Neuronal stem cell (in vitro differentiated cells): ENCODE measurements at regions not wholly inside any gene's neighbourhood (a gene's known extent, or its start where the extent isn't known, plus 50 kb on each side); places are given as distances from the start of the nearest gene placed in this dataset.

ENCODE experiments used
- DNase-seq: peaks from one replicate; pipeline ENCODE4 v3.0.0-alpha.2; 2013; ENCODE audit warnings: low spot score
- H2AFZ ChIP-seq: one replicate; pipeline ENCODE4 v1.6.1; 2013; ENCODE audit warnings: mild to moderate bottlenecking, low read length, inconsistent platforms
- H2AK5ac ChIP-seq: 2 replicates; pipeline ENCODE4 v1.6.1; 2013; ENCODE audit warnings: low read depth, mild to moderate bottlenecking, inconsistent platforms, low read length, moderate library complexity, mixed read lengths
- H2BK120ac ChIP-seq: 2 replicates; pipeline ENCODE4 v1.6.1; 2013; ENCODE audit warnings: low read depth, mild to moderate bottlenecking, inconsistent platforms, low read length, moderate library complexity, mixed read lengths
- H2BK12ac ChIP-seq: one replicate; pipeline ENCODE4 v1.6.1; 2013; ENCODE audit warnings: low read length, inconsistent platforms
- H2BK15ac ChIP-seq: 2 replicates; pipeline ENCODE4 v1.6.1; 2013; ENCODE audit warnings: mild to moderate bottlenecking, low read length, inconsistent platforms, mixed read lengths
- H2BK5ac ChIP-seq: one replicate; pipeline ENCODE4 v1.6.1; 2013; ENCODE audit warnings: inconsistent platforms, mild to moderate bottlenecking, low read length, moderate library complexity
- H3K14ac ChIP-seq: one replicate; pipeline ENCODE4 v1.6.1; 2013; ENCODE audit warnings: low read length, inconsistent platforms
- H3K18ac ChIP-seq: 2 replicates; pipeline ENCODE4 v1.6.1; 2013; ENCODE audit warnings: low read length, inconsistent platforms
- H3K23ac ChIP-seq: 2 replicates; pipeline ENCODE4 v1.6.1; 2013; ENCODE audit warnings: low read depth, mild to moderate bottlenecking, mixed read lengths, low read length, inconsistent platforms; ENCODE audit not compliant: poor library complexity
- H3K27ac ChIP-seq: replicated peaks from 3 replicates; pipeline ENCODE4 v1.5.1; 2013; ENCODE audit warnings: low read length, inconsistent platforms
- H3K27me3 ChIP-seq, 3 experiments: 2 replicates each; pipeline ENCODE4 v1.6.1; 2013; ENCODE audit warnings: low read length in 3 of 3, mild to moderate bottlenecking in 2 of 3, inconsistent platforms in 1 of 3, low read depth in 1 of 3, mixed read lengths in 1 of 3, moderate library complexity in 1 of 3; ENCODE audit not compliant: control insufficient read depth in 3 of 3, insufficient read depth in 3 of 3
- H3K36me3 ChIP-seq, 2 donors: replicated peaks in 1 of 2; 2 replicates each; pipeline ENCODE4 v1.6.1; 2013; ENCODE audit warnings: low read length in 2 of 2; ENCODE audit not compliant: control insufficient read depth in 2 of 2, insufficient read depth in 2 of 2
- H3K4ac ChIP-seq: 2 replicates; pipeline ENCODE4 v1.6.1; 2013; ENCODE audit warnings: inconsistent platforms, mild to moderate bottlenecking, low read length, moderate library complexity
- H3K4me1 ChIP-seq, 2 donors: 1 replicate in 1 of 2; 2 replicates in 1 of 2; pipeline ENCODE4 v1.6.1; 2013; ENCODE audit warnings: low read length in 2 of 2, low read depth in 1 of 2; ENCODE audit not compliant: control insufficient read depth in 2 of 2, insufficient read depth in 1 of 2
- H3K4me2 ChIP-seq: one replicate; pipeline ENCODE4 v1.6.1; 2013; ENCODE audit warnings: mild to moderate bottlenecking, low read length, inconsistent platforms; ENCODE audit not compliant: insufficient read depth, poor library complexity, severe bottlenecking
- H3K4me3 ChIP-seq, 2 donors: 2 replicates each; pipeline ENCODE4 v1.5.1; 2013; ENCODE audit warnings: low read length in 2 of 2, mild to moderate bottlenecking in 2 of 2, inconsistent platforms in 1 of 2, moderate library complexity in 1 of 2
- H3K79me1 ChIP-seq: one replicate; pipeline ENCODE4 v1.6.1; 2013; ENCODE audit warnings: low read depth, mild to moderate bottlenecking, inconsistent platforms, low read length, moderate library complexity
- H3K9ac ChIP-seq: one replicate; pipeline ENCODE4 v1.6.1; 2013; ENCODE audit warnings: mild to moderate bottlenecking, low read depth, low read length, inconsistent platforms; ENCODE audit not compliant: poor library complexity
- H3K9me3 ChIP-seq, 2 donors: replicated peaks in 1 of 2; 2 replicates each; pipeline versions ENCODE3 to v1.6.1; 2013; ENCODE audit warnings: low read length in 2 of 2, mild to moderate bottlenecking in 2 of 2, inconsistent platforms in 1 of 2, low read depth in 1 of 2, mixed read lengths in 1 of 2, moderate library complexity in 1 of 2; ENCODE audit not compliant: control insufficient read depth in 2 of 2, insufficient read depth in 1 of 2
- H4K8ac ChIP-seq: one replicate; pipeline ENCODE4 v1.6.1; 2013; ENCODE audit warnings: low read depth, mild to moderate bottlenecking, inconsistent platforms, low read length, moderate library complexity
- H4K91ac ChIP-seq: one replicate; pipeline ENCODE4 v1.6.1; 2013; ENCODE audit warnings: low read length, low read depth, mild to moderate bottlenecking, inconsistent platforms; ENCODE audit not compliant: poor library complexity
- whole genome bisulfite sequencing, 2 donors: extraction: QIAGEN DNeasy Blood & Tissue Kit; methylation state at CpG; one replicate each; pipeline ENCODE4 v1.1.7; 2013; ENCODE audit warnings: missing lambda C conversion rate in 2 of 2, mixed read lengths in 1 of 2; ENCODE audit not compliant: insufficient read length in 2 of 2, insufficient replicate concordance in 1 of 2; ENCODE audit errors: extremely low coverage in 2 of 2; 5-methylcytosine and 5-hydroxymethylcytosine counted together

DNA sequence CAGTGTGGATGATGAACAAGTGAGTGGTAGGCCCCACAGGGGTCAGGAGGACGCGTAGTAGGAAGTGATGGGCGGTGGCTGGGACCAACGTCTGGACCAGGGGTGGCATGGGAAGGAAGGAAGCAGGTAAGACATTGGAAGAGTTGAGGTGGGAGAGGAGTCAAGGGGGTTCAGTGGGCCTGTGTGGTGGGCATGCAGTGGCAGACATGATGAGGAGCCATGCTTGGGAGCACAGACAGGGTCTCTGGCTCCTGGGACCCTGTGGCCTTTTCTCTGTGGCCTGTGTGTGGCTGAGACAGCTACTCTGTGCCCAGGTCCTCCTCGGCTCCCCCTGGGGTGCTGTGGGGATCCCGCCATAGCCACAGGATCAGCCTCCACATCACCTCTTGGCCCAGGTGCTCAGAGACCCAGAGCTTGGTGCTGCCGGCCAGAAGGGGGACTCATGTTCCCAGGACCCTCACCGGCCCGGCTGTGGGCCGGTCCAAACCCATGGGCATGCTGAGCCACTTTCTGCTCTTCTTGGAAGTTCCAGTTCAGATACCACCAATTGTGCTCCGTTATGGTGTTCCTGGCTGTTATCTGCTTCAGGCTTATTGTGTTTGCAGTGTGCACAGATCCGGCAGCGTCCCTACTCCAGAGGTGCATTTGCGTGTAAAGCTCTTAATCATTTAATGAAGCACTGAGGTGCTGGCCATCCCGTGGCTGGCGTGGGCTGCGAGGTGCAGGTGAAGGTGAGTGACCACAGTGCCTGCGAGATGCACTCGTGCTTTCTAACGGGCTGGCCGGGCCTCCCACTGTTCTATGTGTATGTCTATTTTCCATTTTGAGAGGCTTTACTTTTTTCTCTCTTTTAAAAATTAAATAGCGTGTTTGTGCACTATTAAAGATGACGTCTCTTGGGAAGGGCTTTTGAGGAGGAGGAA, 147.9 kb downstream of the TEX29 start:
- Histone ChIP-seq H2BK15ac (no peak overlapping the region), H3K4me1 (no peaks in the 10 kb centered on the region), H2AK5ac (peak overlapping the region; percentile 81), H2BK120ac (no peak overlapping the region), H2AFZ (no peak overlapping the region), H3K9me3 (no peaks in the 10 kb centered on the region), H4K8ac (no peak overlapping the region), H3K79me1 (peaks cover 1% of the 10 kb centered on the region), H3K27me3 (peaks cover 0 to 18% (median 0%) of the 10 kb centered on the region in 3 experiments), H3K18ac (peak overlapping the region; percentile 39), H2BK5ac (no peak overlapping the region), H3K4me2 (no peak overlapping the region), H3K27ac (no peak overlapping the region), H3K14ac (peak overlapping the region; percentile 63), H3K36me3 (no peaks in the 10 kb centered on the region), H3K9ac (peak overlapping the region; percentile 33), H2BK12ac (no peak overlapping the region), H3K4ac (no peak overlapping the region), H3K4me3 (peak overlapping the region in 1 of 2 donors; percentile 17), H3K23ac (peak overlapping the region; percentile 14), H4K91ac (no peak overlapping the region)
- DNase-seq: no peak
- no CpG with 5 or more reads among the region's 23 CpGs for WGBS, 2 donors

DNA sequence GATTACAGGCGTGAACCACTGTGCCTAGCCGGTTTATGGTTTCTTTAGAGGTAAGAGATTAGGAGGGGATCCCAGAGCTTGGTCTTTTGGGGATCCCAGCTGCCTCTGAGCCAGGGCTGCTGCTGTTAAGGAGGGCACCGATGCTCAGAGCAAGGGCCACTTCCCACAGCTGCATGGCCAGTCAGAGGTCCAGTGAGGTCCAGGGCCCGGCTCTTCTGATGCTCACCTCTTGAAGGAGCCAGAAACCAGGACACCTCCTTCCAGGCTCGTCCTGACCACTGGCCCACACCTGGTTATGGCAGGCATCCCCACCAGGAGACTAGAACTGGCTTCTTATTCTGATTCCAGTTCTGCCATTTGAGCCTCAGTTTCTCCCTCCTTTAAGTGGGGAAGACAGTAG, 149.0 kb downstream of the TEX29 start:
- peaks cover 1% of the 10 kb centered on the region for H3K79me1 ChIP-seq
- H2AFZ ChIP-seq: no peak overlapping the region
- no peak overlapping the region for H2BK120ac ChIP-seq
- H3K18ac ChIP-seq: no peak overlapping the region
- DNase-seq: no peak
- H4K91ac ChIP-seq: no peak overlapping the region
- no peak overlapping the region for H3K23ac ChIP-seq
- H3K14ac ChIP-seq: no peak overlapping the region
- no CpG with 5 or more reads among the region's 5 CpGs for WGBS, 2 donors
- no peaks in the 10 kb centered on the region for H3K4me1 ChIP-seq
- H3K9ac ChIP-seq: no peak overlapping the region
- H3K27ac ChIP-seq: no peak overlapping the region
- peak overlapping the region; percentile 82 for H2AK5ac ChIP-seq
- H2BK15ac ChIP-seq: no peak overlapping the region
- H3K27me3 ChIP-seq: peaks cover 0 to 18% (median 0%) of the 10 kb centered on the region in 3 experiments
- no peak overlapping the region for H2BK5ac ChIP-seq
- H3K36me3 ChIP-seq: no peaks in the 10 kb centered on the region
- no peak overlapping the region for H4K8ac ChIP-seq
- no peak overlapping the region for H3K4me2 ChIP-seq
- no peak overlapping the region for H3K4me3 ChIP-seq
- H3K9me3 ChIP-seq: no peaks in the 10 kb centered on the region
- H2BK12ac ChIP-seq: no peak overlapping the region
- H3K4ac ChIP-seq: no peak overlapping the region

DNA sequence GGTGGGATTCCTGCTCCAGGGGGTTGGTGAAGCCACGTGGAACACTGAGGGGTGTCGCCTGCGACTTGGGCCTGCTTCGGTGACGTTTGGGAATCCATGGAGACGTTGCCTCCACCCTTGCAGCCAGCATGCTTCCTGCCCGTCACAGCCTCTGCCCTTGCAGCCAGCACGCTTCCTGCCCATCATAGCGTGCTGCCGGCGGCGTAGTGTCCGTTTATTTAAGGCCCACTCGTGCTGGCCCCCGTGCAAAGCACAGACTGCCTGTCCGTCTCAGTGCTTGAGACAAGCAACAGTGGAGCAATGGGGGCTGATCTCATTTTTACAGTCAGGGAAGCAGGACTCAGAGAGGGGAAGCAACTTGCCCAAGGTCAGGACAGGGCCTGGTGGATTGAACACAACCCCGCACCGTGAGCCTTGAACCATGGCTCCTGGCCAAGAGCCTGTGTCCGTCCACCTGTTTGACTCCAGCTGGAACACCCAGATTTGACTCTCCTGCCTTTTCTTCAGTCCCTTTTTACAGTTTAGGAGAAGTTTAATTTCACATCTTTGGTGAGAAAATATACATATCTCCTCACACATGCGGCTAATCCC, 149.6 kb downstream of the TEX29 start:
- H2AK5ac ChIP-seq: peak overlapping the region; percentile 82
- no peak overlapping the region for H2BK5ac ChIP-seq
- no peaks in the 10 kb centered on the region for H3K9me3 ChIP-seq
- no peaks in the 10 kb centered on the region for H3K36me3 ChIP-seq
- no peak overlapping the region for H3K4ac ChIP-seq
- WGBS, 2 donors: no CpG with 5 or more reads among the region's 20 CpGs
- DNase-seq: no peak
- H3K14ac ChIP-seq: no peak overlapping the region
- no peak overlapping the region for H3K4me3 ChIP-seq
- H3K79me1 ChIP-seq: peaks cover 1% of the 10 kb centered on the region
- H3K18ac ChIP-seq: peak overlapping the region; percentile 65
- no peak overlapping the region for H4K8ac ChIP-seq
- no peak overlapping the region for H3K4me2 ChIP-seq
- H3K9ac ChIP-seq: peak overlapping the region; percentile 12
- no peak overlapping the region for H2AFZ ChIP-seq
- H3K27ac ChIP-seq: no peak overlapping the region
- peaks cover 0 to 18% (median 0%) of the 10 kb centered on the region in 3 experiments for H3K27me3 ChIP-seq
- no peaks in the 10 kb centered on the region for H3K4me1 ChIP-seq
- peak overlapping the region; percentile 32 for H3K23ac ChIP-seq
- no peak overlapping the region for H4K91ac ChIP-seq
- H2BK12ac ChIP-seq: no peak overlapping the region
- no peak overlapping the region for H2BK120ac ChIP-seq
- no peak overlapping the region for H2BK15ac ChIP-seq

DNA sequence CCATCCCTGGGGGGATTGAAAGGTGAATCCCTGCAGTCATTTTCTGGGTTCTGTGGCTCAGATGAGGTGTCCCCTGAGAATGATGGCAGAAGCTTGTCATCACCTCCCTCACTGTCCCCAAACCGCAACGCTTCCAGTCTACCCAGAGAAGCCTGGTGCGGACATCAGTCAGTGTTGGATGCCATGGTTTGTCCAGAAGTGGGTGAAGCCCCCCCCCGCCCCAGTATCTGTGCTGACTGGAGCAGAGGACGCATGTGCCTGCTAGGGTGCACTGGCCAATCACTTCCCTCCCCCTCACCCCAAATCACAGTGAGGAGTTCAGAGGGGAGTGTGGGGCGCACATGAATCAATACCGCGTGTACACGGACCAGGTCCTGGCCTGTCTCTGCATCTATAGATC, 150.5 kb downstream of the TEX29 start:
- Histone ChIP-seq H2BK120ac (no peak overlapping the region), H3K14ac (peak overlapping the region; percentile 49), H3K4me3 (no peak overlapping the region), H2AFZ (no peak overlapping the region), H2BK12ac (no peak overlapping the region), H3K27me3 (peaks cover 0 to 18% (median 0%) of the 10 kb centered on the region in 3 experiments), H3K18ac (peak overlapping the region; percentile 20), H3K27ac (no peak overlapping the region), H2BK15ac (peak overlapping the region; percentile 72), H3K9ac (peak overlapping the region; percentile 12), H3K4me1 (no peaks in the 10 kb centered on the region), H3K4ac (no peak overlapping the region), H2BK5ac (peak overlapping the region; percentile 62), H4K8ac (no peak overlapping the region), H3K9me3 (no peaks in the 10 kb centered on the region), H3K4me2 (no peak overlapping the region), H4K91ac (peak overlapping the region; percentile 15), H2AK5ac (no peak overlapping the region), H3K79me1 (peaks cover 1% of the 10 kb centered on the region), H3K23ac (no peak overlapping the region), H3K36me3 (no peaks in the 10 kb centered on the region)
- DNase-seq: no peak
- WGBS, 2 donors: no CpG with 5 or more reads among the region's 9 CpGs
